Ectodermal cell (in vitro differentiated cells): ENCODE measurements at regions not wholly inside any gene's neighbourhood (a gene's known extent, or its start where the extent isn't known, plus 50 kb on each side); places are given as distances from the start of the nearest gene placed in this dataset.
"Not testable (repeated sequence)": the region's sequence is repeated elsewhere in the genome, so short reads cannot be mapped to it uniquely, and the experiment has no call there.

Experiments
- H3K27ac ChIP-seq: 2 replicates; pipeline ENCODE4 v1.7.0; 2013; ENCODE audit warnings: mild to moderate bottlenecking, low read depth, low read length; ENCODE audit not compliant: insufficient read depth, poor library complexity, severe bottlenecking
- H3K27me3 ChIP-seq: 2 replicates; pipeline ENCODE4 v1.7.0; 2013; ENCODE audit warnings: mild to moderate bottlenecking, low read length; ENCODE audit not compliant: insufficient read depth, control insufficient read depth, poor library complexity, severe bottlenecking
- H3K36me3 ChIP-seq: one replicate; pipeline ENCODE4 v1.7.0; 2013; ENCODE audit warnings: low read length; ENCODE audit not compliant: control insufficient read depth, insufficient read depth
- H3K4me1 ChIP-seq: one replicate; pipeline ENCODE4 v1.7.0; 2013; ENCODE audit warnings: low read length; ENCODE audit not compliant: control insufficient read depth, insufficient read depth
- H3K4me3 ChIP-seq: 2 replicates; pipeline ENCODE4 v1.7.0; 2013; ENCODE audit warnings: low read depth, low read length, control low read depth; ENCODE audit not compliant: insufficient read depth
- H3K9me3 ChIP-seq: 2 replicates; pipeline ENCODE4 v1.7.0; 2013; ENCODE audit warnings: mild to moderate bottlenecking, low read length, moderate library complexity; ENCODE audit not compliant: control insufficient read depth
- WGBS, 2 experiments: methylation state at CpG; one replicate each; pipeline ENCODE4 v1.1.7; 2013; ENCODE audit warnings: missing lambda C conversion rate in 2 of 2; 5-methylcytosine and 5-hydroxymethylcytosine counted together

DNA sequence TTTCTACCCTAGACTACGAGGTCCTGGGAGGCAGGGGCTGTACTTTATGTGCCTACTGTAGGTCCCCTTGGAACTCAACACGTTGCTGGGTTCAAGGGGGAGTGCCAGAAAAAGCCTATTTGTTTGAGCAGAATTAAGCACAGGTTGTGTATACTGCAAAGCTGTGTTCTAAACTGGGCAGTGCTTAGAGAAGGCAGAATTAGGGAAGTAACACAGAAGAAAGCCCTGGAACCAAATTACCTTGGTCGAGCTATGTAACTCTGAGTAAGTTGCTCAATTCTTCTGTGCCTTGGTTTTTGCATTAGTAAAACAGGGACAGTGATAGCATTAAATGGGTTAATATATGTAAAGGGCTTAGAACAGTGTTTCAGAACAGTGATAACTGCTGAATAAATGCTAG is 245.0 kb upstream of the SFRP2 start:
- H3K36me3 ChIP-seq: no peaks in the 10 kb centered on the region
- H3K9me3 ChIP-seq: no peaks in the 10 kb centered on the region
- 91 to 93% methylated on average over 3 of the region's 3 CpGs for WGBS, 2 experiments
- no peaks in the 10 kb centered on the region for H3K27me3 ChIP-seq
- H3K4me1 ChIP-seq: no peaks in the 10 kb centered on the region
- no peak overlapping the region for H3K27ac ChIP-seq
- no peak overlapping the region for H3K4me3 ChIP-seq

DNA sequence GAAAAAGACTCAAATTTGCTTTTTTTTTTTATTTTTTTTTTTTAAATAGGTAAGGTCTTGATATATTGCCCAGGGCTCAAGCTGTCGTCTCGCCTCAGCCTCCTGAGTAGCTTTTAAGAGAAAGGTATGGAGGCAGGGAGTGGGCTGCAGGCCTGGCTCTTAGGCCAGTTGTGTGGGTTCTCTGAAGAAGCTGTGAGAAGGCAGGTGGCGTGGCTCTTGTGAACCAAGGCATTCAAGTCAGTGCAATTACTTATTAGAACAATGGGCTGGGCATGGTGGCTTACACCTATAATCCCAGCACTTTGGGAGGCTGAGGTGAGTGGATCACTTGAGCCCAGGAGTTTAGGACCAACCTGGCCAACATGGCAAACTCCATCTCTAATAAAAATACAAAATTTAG is 244.0 kb upstream of the SFRP2 start:
- Histone ChIP-seq H3K27ac (no peak overlapping the region), H3K9me3 (no peaks in the 10 kb centered on the region), H3K4me3 (no peak overlapping the region), H3K27me3 (no peaks in the 10 kb centered on the region), H3K4me1 (no peaks in the 10 kb centered on the region), H3K36me3 (no peaks in the 10 kb centered on the region)
- WGBS, 2 experiments: 90 to 97% methylated on average over 3 of the region's 3 CpGs

- Histone ChIP-seq H3K27me3 (no peaks in the 10 kb centered on the region), H3K4me1 (no peaks in the 10 kb centered on the region), H3K9me3 (no peaks in the 10 kb centered on the region), H3K4me3 (no peak overlapping the region), H3K27ac (no peak overlapping the region), H3K36me3 (no peaks in the 10 kb centered on the region)
- 67 to 71% methylated on average over 1 to 2 of the region's 2 CpGs for WGBS, 2 experiments
Measured at GRCh38 chr4:154030746-154031145, 241.9 kb upstream of the SFRP2 start.

GRCh38 chr4:154030152-154030551 is 241.3 kb upstream of the SFRP2 start:
- no peaks in the 10 kb centered on the region for H3K36me3 ChIP-seq
- no peak overlapping the region for H3K4me3 ChIP-seq
- H3K27me3 ChIP-seq: no peaks in the 10 kb centered on the region
- WGBS, 2 experiments: 100% methylated on average over 1 of the region's 2 CpGs; no CpG with 5 or more reads in 1 of the 2 experiments
- H3K9me3 ChIP-seq: no peaks in the 10 kb centered on the region
- no peaks in the 10 kb centered on the region for H3K4me1 ChIP-seq
- H3K27ac ChIP-seq: no peak overlapping the region

- Histone ChIP-seq H3K4me3 (no peak overlapping the region), H3K27me3 (no peaks in the 10 kb centered on the region), H3K4me1 (no peaks in the 10 kb centered on the region), H3K27ac (no peak overlapping the region), H3K36me3 (no peaks in the 10 kb centered on the region), H3K9me3 (no peaks in the 10 kb centered on the region)
- WGBS, 2 experiments: 92 to 96% methylated on average over 2 of the region's 2 CpGs
Measured at GRCh38 chr4:154029171-154029570, 240.3 kb upstream of the SFRP2 start.

- Histone ChIP-seq H3K9me3 (no peaks in the 10 kb centered on the region), H3K4me1 (peaks cover 3% of the 10 kb centered on the region), H3K27me3 (no peaks in the 10 kb centered on the region), H3K36me3 (no peaks in the 10 kb centered on the region), H3K4me3 (no peak overlapping the region), H3K27ac (no peak overlapping the region)
- WGBS, 2 experiments: 72 to 77% methylated on average over 2 of the region's 2 CpGs
Measured at GRCh38 chr4:154025110-154025509, 236.2 kb upstream of the SFRP2 start.

GRCh38 chr4:154024097-154024694 is 235.3 kb upstream of the SFRP2 start:
- H3K9me3 ChIP-seq: no peaks in the 10 kb centered on the region
- no peaks in the 10 kb centered on the region for H3K27me3 ChIP-seq
- no peaks in the 10 kb centered on the region for H3K36me3 ChIP-seq
- H3K4me1 ChIP-seq: peaks cover 3% of the 10 kb centered on the region
- H3K4me3 ChIP-seq: no peak overlapping the region
- no peak overlapping the region for H3K27ac ChIP-seq
- 65 to 73% methylated on average over 8 to 10 of the region's 11 CpGs for WGBS, 2 experiments

- H3K9me3 ChIP-seq: not testable (repeated sequence)
- WGBS, 2 experiments: 89% methylated on average over 15 of the region's 15 CpGs
Measured at GRCh38 chr4:154023671-154024070, 234.8 kb upstream of the SFRP2 start.

DNA sequence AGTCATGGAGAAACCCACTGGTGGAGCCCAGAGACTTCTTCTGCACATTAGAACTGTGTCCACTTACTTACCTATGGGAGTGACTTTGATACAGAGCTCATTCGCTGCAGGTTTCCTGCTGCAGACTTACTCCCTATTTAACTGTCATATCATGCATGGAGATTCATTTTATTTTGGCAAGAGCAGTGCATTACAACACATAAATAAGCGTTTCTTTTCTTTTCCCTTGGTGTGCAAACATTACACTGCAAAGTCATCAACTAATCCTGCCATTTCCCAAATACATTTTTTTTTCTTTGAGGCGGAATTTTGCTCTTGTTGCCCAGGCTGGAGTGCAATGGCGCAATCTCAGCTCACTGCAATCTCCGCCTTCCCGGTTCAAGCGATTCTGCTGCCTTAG is 230.9 kb upstream of the SFRP2 start:
- H3K9me3 ChIP-seq: no peaks in the 10 kb centered on the region
- H3K4me3 ChIP-seq: no peak overlapping the region
- no peak overlapping the region for H3K27ac ChIP-seq
- H3K4me1 ChIP-seq: peaks cover 3% of the 10 kb centered on the region
- no peaks in the 10 kb centered on the region for H3K27me3 ChIP-seq
- no peaks in the 10 kb centered on the region for H3K36me3 ChIP-seq
- 93 to 94% methylated on average over 7 of the region's 7 CpGs for WGBS, 2 experiments

More at GRCh38 chr4:154023671-154024070, 234.8 kb upstream of the SFRP2 start:
- not testable (repeated sequence) for H3K27ac ChIP-seq, H3K27me3 ChIP-seq, H3K4me3 ChIP-seq, H3K36me3 ChIP-seq, H3K4me1 ChIP-seq

DNA sequence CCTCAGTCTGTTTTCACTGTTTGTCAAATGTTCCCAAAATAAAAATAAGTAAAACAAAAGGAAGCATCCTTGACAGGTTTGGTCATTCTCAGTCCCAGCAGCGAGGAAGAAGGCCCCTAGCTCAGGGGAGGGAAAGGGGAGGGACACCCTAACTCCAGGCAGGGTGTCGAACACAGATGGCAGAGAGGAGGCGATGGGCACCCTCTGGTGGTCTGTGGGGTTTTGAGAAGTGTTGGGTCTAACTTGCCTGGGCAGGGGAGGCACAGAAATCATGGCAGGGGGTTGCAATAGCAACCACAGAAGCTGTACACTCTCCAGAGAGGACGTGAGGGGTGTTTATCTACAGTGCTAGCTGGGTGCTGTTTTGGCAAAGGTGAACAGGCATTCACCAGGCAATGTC is 229.8 kb upstream of the SFRP2 start:
- 37 to 41% methylated on average over 4 of the region's 4 CpGs for WGBS, 2 experiments
- H3K27ac ChIP-seq: no peak overlapping the region

DNA sequence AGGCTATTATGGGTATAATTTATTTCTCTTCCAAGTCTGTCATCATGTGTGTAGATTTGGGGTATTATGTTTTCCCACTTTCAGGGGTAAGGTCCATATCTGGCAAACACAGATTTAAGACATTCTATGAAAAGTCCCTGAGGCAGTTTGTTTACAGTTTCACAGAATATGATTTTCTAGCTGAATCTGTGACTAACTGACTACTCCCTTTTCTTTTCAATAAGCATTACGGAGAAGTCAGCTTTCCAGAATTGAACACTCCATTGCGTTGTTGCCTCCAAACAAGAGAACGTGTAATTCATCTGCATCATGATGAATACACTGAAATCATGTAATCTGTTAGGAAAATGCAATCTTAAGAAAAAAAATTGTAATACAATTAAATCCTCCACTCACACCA is 226.7 kb upstream of the SFRP2 start:
- Histone ChIP-seq H3K9me3 (no peaks in the 10 kb centered on the region), H3K36me3 (no peaks in the 10 kb centered on the region), H3K4me3 (no peak overlapping the region), H3K27me3 (no peaks in the 10 kb centered on the region), H3K27ac (no peak overlapping the region), H3K4me1 (no peaks in the 10 kb centered on the region)
- 95 to 100% methylated on average over 2 of the region's 3 CpGs for WGBS, 2 experiments

More for the DNA sequence above, 229.8 kb upstream of the SFRP2 start:
- no peaks in the 10 kb centered on the region for H3K9me3 ChIP-seq
- no peak overlapping the region for H3K4me3 ChIP-seq
- H3K36me3 ChIP-seq: no peaks in the 10 kb centered on the region
- H3K27me3 ChIP-seq: no peaks in the 10 kb centered on the region
- peaks cover 3% of the 10 kb centered on the region for H3K4me1 ChIP-seq
